NCI-H1694 (cell line): ENCODE measurements at regions not wholly inside any gene's neighbourhood (a gene's known extent, or its start where the extent isn't known, plus 50 kb on each side); places are given as distances from the start of the nearest gene placed in this dataset.
"Not testable (repeated sequence)": the region's sequence is repeated elsewhere in the genome, so short reads cannot be mapped to it uniquely, and the experiment has no call there.

ENCODE experiments used
- DNase-seq: peaks from one replicate; lab custom pipeline; 2025; lab: John Stamatoyannopoulos, UW

DNA sequence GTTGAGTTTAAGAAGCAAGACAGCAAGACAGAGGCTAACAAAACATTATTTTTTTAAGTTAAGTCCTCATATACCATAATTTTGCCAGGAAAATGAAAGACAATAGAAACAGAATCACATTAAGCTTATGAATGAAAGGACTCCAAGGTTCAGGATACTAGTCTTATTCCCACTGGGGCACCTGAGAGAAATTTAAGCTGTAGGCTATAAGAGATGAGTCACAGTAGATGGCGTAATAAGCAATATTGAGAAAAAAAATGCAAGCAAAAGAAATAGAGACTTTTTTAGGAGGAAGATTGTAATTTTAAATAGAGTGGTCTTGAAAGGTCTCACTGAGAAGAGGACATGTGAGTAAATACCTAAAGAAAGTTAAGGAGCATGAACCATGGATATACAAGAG, 57.1 kb upstream of the KIF2B start:
- DNase-seq = no peak

DNA sequence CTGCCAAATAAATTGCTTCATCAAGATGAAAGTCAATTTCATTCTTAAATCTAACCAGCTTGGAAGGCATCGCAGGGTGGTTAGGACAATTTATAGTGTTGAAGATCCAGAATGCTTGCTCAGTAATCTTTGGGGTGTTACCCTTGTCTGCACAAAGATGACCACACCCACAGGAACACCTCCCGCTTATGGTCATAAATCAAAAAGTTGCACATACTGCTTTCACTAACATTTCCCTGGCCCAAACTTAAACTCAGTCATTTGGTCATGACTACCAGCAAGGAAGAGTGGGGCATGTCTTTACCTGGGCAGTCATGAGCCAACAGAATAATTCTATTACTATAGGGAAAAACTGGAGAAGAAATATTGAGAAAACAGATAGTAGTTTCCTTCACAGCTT, 57.6 kb upstream of the KIF2B start:
- DNase-seq = no peak

DNA sequence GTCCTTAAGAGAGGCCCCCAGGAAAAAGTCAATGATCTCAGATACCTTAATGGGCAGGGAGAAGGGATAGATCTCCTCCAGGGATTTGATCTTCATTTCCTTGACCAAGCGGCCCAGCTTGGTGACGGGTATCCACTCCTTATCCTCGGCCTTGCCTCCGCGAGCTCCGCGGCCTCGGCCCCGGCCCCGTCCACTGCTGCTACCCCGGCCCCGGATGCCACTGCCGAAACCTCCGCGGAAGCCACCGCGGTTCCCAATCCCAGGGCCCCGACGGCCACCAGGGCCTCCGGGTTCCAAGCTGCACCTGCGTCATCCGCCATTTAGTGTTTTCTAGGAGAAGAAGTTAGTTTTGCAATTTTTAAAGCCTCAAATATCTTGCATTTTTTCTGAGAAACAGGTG, 65.2 kb upstream of the KIF2B start:
- DNase-seq = no peak

DNA sequence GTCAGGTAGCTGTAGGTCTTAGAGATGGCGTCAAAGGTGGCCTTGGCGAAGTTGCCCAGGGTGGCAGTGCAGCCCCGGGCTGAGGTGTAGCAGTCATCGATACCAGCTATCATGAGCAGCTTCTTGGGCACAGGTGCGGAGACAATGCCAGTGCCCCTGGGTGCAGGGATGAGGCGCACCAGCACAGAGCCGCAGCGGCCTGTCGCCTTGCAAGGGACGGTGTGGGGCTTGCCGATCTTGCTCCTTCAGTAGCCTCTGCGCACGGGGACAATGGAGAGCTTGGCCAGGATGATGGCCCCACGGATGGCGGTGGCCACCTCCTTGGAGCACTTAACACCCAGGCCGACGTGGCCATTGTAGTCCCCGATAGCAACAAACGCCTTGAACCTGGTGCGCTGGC, 65.6 kb upstream of the KIF2B start:
- DNase-seq = not testable (repeated sequence)

DNA sequence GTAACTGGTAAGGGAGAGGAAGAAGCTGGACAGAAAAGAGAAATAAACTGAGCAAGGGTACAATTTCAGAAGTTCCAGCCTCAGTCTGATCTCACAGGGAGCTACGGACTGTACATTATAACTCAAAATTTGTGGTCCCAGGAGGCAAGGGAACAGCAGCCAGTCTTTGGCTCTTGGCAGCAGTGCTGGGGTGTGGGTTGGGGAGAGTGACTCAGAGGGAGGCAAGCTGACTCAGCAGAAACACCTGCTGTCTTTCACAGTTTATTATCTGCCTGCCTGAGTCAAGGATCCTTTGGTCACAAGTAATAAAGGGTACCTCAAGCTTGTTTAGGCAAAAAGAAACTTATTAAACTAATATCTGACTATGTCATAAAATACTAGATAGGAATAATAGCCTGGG, 73.5 kb upstream of the KIF2B start:
- peak; percentile 61 for DNase-seq

DNA sequence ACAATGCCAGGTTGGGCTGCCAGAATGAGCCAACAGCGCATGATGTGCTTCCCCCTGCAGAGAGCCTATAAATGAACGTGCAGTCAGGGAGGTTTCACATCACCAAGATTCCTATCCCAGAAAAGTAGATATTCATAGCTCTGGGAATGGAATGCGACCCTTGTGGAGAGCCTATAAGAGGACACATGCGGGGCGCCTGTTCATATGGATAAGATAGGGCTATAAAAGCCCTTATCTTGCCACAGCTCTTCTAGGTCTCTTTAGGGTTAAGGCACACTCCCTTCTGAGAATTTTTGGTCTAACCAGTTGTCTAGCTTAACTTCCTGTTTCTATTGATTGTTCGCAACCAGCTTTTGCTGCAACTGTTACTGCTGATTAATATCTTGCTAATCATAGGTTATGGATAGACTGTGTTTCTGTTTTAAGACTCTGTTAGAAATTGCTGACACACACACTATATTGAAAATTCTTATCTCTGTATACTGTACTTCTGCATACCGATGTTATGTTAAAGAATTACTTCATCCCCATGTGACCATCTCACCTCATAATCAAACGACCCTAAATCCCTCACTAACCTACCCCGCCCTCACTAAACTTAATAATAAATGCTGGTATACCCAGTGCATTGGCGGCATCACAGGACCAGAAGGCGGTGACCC, 74.4 kb upstream of the KIF2B start:
- DNase-seq = not testable (repeated sequence)

DNA sequence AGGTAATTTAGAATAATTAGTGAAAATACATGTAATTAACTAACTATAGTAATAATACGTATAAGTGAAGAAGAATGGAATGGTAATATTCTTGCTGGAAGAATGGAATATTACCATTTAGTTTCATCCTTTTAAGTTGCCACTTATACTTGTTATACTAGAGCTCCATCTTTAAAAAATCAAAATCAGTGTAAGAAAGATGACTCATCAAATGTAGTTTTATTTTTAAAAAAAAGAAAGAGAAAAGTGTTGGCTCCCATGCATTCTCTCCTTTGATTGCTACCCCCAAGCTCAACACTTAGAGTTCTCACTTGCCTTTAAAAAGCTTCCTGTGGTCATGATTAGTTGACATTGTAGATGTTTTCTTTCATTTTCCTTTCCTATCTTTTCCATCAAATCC, 82.4 kb upstream of the KIF2B start:
- no peak for DNase-seq

DNA sequence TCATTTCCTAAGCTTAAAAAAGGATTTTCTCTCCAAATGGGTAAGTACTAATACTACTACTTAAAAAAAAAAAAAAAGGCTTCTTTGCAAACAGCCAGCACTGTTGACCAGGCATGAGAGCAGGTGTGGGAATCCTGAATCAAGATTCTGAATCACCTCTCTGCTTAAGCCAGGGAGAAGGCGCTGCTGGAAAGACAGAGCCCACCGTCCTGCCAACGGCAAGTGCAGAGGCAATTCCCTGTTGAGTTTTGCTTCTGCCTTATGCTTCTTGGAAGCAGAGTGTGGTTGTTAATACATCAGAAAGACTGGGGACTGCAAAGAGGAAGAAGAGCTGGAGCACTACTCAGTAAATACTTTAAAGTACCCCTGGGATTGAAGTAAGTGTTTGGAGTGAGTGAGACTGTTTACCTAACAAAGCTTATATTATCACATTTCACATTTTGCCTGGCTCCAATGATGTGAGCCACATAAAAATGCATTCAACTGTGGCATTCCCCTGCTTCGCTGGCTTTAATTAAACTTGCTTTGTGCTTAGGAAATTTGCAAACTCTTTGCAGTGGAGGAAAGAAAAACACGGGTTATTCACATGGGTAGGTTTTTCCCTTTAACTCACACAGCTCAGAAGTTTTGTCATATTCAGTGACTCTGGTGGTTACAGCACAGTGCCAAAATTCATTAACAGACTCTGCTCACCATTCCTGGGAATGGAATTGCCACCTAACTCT, 86.0 kb upstream of the KIF2B start:
- no peak for DNase-seq

DNA sequence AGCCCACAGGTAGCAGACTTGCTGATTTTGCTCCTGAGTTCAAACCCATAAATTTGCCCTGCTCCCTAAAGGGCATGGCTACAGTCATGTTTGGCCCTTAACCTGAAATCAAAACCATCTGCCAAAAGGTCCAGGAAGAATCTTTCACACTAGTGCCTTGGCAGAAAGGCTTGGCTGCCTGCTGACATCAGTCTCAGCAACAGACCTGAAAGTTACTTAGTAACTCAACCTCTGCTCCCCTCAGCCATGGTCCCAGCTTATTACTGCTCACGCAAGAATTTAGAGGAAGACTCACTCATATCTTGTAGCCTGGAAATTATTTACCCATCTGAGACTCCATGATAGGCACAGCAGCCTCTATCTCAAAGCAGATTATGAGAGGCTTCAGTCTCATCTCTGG, 98.0 kb upstream of the KIF2B start:
- no peak for DNase-seq

DNA sequence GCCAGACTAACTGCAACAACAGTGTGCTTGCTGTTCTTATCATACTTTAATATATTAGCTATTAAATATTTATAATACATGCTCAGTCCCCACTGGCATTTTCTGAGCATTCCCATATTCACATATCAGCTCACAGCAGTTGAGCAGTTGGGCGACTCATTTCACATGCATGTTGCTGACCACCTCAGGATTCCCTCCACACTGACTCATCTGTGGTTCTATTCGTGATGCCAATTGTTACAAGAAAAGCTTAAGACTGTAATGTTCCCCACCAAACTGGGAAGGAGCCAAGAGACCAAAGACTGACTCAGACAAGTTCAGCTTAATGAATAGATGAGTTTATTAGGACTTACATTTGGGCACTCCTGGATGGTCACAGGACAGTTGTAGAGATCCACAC, 100.3 kb upstream of the KIF2B start:
- no peak for DNase-seq

DNA sequence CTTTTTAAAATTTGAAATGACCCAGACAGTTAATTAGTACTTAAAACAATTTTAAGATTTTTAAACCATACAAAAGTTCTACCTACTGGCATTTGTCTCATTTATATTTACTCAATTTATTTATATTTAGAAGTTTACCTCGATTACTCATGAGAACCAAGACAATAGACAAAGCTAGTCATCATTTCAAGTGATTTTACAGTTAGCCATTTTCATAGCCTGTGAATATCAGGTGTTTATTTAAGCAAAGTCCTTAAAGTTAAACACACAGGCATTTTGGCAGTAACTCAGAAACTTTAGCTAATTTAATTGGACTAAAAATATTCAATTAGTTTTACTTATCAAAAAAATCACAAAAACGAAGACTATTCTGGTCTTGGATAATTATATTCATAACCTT, 101.6 kb upstream of the KIF2B start:
- no peak for DNase-seq

DNA sequence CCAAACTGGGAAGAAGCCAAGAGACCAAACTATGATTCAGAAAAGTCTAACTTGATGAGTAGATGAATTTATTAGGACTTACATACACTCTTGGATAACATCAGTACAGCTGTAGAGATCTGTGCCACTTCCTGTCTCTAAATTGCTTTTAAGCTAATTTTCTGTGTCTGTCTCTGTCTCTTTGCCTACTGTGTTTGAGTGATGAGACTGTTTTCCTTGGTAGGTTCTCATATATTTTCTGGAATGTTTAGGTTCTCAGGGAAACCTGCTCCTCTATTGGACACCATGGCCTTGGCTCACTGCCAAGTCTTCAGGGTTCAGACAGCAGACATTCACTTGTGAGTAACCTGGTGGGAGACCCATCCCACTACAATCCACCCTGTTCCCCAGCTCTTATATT, 103.5 kb upstream of the KIF2B start:
- no peak for DNase-seq

DNA sequence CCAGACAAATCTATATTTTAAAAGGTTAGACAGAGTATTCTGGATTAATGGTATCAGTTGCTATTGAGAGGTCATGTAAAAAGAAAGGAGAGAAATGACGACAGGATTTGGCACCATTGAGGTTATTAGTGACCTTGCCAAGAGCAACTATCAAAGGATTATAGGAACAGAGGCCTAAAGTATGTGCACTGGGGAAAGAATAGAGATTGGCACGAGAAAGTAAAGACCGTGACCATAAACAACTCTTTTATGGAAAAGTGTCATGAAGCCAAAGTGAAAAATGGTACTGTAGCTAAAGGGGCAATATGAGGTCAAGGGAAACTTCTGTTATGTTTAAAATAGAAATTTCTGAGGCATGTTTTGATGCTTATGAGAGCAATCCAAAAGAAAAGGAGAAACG, 115.2 kb upstream of the KIF2B start:
- DNase-seq = no peak

DNA sequence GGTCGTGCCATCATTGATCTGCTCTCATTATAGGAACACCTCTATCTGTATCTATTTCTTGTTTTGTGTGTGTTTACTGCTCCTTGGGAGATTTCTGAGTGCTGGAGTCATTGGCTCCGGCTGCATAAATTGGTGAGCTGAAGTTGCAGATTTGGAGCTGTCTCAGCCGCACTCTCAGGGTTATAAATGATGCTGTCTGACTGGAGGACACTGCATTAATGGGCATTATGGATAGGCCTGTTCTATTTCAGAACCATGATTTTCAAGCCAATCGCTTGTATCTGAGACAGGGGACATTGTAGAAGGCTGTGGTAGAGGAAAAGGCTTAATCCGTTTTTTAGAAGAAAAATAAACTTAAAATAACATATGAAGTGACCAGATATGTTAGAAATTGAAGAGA, 126.4 kb upstream of the KIF2B start:
- no peak for DNase-seq

DNA sequence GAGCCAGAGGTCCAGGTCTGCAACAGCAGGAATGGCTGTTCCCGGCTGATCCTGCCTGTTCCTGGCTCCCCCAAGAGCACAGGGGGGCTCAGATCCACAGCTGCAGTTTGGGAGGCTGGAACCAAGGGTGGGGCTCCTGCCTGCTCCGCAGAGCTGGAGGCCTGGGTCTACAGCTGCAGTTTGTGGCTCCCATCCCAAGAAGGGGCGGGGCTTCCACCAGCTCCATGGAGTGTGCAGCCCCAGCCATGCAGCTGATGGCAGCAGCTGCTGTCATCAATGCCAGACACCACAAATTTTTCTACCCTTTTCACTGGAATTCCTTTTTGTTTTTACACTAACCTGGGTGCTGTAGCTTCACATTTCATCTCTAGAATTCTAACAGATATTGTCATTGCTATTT, 135.4 kb upstream of the KIF2B start:
- peak; percentile 16 for DNase-seq

DNA sequence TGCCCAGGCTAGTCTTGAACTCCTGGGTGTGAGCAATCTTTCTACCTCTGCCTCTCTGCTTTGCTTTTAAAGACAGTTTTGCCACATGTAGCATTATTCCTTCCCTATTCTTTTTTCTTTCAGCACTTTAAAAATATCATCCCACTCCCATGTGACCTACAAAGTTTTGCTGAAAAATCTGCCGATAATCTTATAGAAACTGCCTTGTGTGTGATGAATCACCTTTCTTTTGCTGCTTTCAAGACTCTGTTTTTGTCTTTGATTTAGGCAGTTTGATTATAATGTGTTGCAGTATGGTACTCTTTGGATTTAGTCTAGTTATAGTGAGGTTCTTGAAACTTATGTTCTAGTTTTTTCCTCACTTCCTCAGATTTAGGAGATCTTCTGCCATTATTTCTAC, 142.0 kb upstream of the KIF2B start:
- no peak for DNase-seq

DNA sequence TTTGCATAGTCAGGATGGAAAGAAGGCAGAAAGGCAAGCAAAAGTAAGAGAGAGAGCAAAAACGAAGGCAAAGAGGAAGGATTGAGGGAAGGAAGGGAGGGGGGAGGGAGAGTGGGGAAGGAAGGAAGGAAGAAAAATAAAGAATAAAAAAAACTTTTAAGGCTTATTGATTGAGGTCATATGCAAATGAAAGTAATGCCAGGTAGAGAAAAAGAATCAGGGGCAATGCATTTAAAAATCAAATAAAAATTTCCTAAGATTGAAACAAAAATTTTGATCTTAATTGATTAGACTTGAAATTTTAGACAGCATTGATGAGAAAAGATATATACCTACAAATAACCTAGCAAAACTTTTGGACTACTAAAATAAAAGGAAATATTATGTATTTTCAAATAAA, 153.9 kb upstream of the KIF2B start:
- no peak for DNase-seq

DNA sequence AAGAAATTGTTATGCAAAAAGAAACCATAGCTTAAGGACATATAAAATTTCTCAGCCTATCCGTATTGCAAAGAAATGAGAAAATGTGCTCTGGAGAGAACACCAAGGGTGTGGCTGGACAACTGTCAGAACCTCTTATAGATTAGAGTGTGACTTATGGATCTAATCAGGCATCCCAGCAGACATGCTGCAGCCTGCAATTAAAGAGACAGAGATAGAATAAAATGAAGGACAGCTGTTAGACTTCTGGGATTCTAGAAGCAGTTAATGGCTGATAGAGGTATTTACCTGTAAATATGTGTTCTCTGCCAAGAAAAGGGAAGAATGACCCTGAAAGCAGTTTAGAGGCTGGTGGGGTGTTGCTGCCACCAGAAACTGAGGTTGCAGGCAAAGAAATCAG, 160.1 kb upstream of the KIF2B start:
- no peak for DNase-seq

DNA sequence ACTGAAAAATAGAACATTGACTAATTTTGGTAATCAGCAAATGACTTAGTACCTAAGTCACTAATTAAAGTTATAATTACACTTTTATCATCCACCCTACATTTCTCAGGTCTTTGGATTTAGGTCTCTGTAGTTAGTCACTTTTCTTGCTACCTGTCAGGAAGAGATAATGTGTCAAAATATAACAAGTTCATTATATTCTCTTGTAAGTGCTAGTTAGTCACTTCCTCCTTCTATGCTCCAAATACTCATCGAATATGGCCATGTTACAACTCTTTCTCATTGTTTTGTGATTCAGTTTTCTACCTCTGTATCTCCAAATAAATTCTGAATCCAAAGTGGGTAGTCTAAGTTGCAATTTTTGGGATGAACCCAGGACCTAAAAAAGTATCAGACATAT, 163.5 kb upstream of the KIF2B start:
- DNase-seq = no peak

DNA sequence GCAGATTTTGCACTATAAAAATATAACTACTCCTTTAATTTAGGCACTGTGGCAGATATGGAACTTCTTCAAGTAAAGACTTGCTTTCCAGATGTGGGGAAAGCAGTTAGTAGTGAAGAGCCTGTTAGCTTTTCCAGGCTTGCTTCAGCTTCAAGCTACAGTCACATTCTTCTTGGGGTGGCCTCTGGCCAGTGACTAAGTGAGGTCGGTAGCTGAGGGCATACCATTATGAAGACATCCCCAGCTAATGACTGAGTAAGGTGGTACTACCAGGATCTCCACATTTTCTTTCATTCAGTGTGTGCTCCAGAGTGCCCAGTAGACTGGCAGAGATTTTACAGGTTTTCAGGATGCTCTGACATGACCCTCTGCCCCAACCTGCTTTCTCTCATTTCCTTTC, 167.1 kb upstream of the KIF2B start:
- DNase-seq = no peak

DNA sequence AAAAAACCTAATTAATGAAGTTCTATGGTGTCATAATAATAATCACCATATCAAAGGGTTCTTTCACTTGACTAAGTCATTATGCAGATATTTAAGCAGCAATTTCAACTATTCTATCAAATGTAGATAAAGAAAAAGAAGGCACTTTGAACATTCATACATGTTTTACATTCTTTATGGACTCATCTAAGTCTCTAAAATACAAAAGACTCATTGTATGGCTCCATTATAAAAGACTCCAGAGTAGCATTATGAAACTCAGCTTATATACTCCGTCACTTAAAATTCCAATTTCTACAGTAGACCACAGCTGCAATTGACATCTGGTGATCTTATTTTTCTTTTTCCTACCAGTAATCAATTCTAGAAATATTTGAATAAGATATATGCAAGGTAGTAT, 173.5 kb upstream of the KIF2B start:
- DNase-seq = no peak

DNA sequence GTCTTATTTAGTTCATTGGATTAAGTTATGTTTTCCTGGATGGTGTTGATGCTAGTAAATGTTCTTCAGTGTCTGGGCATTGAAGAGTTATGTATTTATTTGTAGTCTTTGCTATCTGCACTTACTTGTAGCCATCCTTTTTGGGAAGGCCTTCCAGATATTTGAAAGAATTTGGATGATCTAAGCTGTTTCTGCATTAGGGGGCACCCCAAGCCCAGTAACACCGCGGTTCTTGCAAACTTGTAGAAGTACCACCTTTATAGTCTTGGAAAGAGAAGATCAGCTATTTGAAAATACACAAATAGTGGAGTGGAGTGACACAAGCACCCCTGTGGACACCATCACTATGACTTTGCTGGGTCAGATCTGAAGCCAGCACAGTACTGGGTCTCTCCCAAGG, 175.9 kb upstream of the KIF2B start:
- DNase-seq = no peak

DNA sequence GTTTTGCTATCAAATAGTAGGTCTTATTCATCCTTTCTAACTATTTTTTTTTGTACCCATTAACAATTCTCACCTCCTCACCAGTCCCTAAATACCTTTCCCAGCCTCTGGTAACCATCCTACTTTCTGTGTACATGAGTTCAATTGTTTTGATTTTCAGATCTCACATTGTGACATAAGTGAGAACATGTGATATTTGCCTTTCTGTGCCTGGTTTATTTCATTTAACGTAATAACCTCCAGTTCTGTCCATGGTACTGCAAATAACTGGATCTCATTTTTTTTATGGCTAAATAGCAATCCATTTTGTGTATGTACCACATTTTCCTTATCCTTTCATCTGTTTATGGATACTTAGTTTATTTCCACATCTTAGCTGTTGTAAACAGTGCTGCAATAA, 181.9 kb upstream of the KIF2B start:
- no peak for DNase-seq

DNA sequence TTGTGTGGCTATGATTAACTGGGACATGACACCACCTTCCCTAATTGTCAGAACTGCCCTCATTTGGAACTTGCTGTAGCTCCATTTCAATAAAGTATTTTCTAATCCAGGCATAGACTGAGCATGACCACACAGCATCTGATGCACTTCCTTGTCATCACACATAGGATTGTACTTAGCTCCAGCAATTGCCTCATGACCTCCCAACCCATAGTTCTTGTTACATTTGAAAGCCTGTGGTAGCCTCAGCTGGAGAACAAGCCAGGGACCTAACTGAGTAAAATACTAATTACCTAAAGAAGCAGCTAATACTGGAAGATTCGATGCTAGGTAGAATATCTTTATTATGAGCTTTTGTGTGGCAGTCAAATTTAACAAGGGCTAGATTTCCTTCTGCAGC, 187.3 kb upstream of the KIF2B start:
- DNase-seq = no peak
